ENCODE measurements at regions not wholly inside any gene's neighbourhood (a gene's known extent, or its start where the extent isn't known, plus 50 kb on each side); places are given as distances from the start of the nearest gene placed in this dataset.
A peak's percentile ranks its signal among the peaks of the same experiment; 100 is the strongest.
"Not testable (repeated sequence)": the region's sequence is repeated elsewhere in the genome, so short reads cannot be mapped to it uniquely, and the experiment has no call there.

- in situ Hi-C loops (cut with HindIII; ENCODE audit: low pct_ligation_motif_present, low pct_unique_long_range_greater_than_20kb, low sequenced_read_pairs); DNase-seq: not testable (repeated sequence)
Measured at GRCh38 chr9:104195142-104195541, 101.0 kb downstream of the SMC2 start.

- in situ Hi-C loops (cut with HindIII; ENCODE audit: low pct_ligation_motif_present, low pct_unique_long_range_greater_than_20kb, low sequenced_read_pairs): no loop called here
- DNase-seq: no peak
Measured at GRCh38 chr9:104200456-104200994, 106.4 kb downstream of the SMC2 start.

GRCh38 chr9:104206766-104207165 lies 112.7 kb downstream of the SMC2 start:
- in situ Hi-C loops (cut with HindIII; ENCODE audit: low pct_ligation_motif_present, low pct_unique_long_range_greater_than_20kb, low sequenced_read_pairs): no loop called here
- no peak for DNase-seq

GRCh38 chr9:104209387-104209786 lies 115.3 kb downstream of the SMC2 start:
- no peak for DNase-seq
- in situ Hi-C loops (cut with HindIII; ENCODE audit: low pct_ligation_motif_present, low pct_unique_long_range_greater_than_20kb, low sequenced_read_pairs): no loop called here

- DNase-seq: no peak
Measured at GRCh38 chr9:104227108-104227507, 133.0 kb downstream of the SMC2 start.

GRCh38 chr9:104232781-104233341 lies 138.8 kb downstream of the SMC2 start:
- DNase-seq: no peak
- in situ Hi-C loops (cut with HindIII; ENCODE audit: low pct_ligation_motif_present, low pct_unique_long_range_greater_than_20kb, low sequenced_read_pairs): no loop called here

More at GRCh38 chr9:104227108-104227507, 133.0 kb downstream of the SMC2 start:
- in situ Hi-C loops (cut with HindIII; ENCODE audit: low pct_ligation_motif_present, low pct_unique_long_range_greater_than_20kb, low sequenced_read_pairs): no loop called here

GRCh38 chr9:104233366-104233765 lies 139.3 kb downstream of the SMC2 start:
- DNase-seq: no peak
- in situ Hi-C loops (cut with HindIII; ENCODE audit: low pct_ligation_motif_present, low pct_unique_long_range_greater_than_20kb, low sequenced_read_pairs): no loop called here

GRCh38 chr9:104234632-104235337 lies 140.7 kb downstream of the SMC2 start:
- DNase-seq; in situ Hi-C loops (cut with HindIII; ENCODE audit: low pct_ligation_motif_present, low pct_unique_long_range_greater_than_20kb, low sequenced_read_pairs): not testable (repeated sequence)

- in situ Hi-C loops (cut with HindIII; ENCODE audit: low pct_ligation_motif_present, low pct_unique_long_range_greater_than_20kb, low sequenced_read_pairs); DNase-seq: not testable (repeated sequence)
Measured at GRCh38 chr9:104235347-104236120, 141.4 kb downstream of the SMC2 start.

GRCh38 chr9:104238668-104239067 lies 144.6 kb downstream of the SMC2 start:
- DNase-seq: no peak
- in situ Hi-C loops (cut with HindIII; ENCODE audit: low pct_ligation_motif_present, low pct_unique_long_range_greater_than_20kb, low sequenced_read_pairs): no loop called here

- DNase-seq: no peak
- in situ Hi-C loops (cut with HindIII; ENCODE audit: low pct_ligation_motif_present, low pct_unique_long_range_greater_than_20kb, low sequenced_read_pairs): no loop called here
Measured at GRCh38 chr9:104240890-104241289, 146.8 kb downstream of the SMC2 start.

GRCh38 chr9:104245925-104246324 lies 151.8 kb downstream of the SMC2 start:
- DNase-seq: no peak
- in situ Hi-C loops (cut with HindIII; ENCODE audit: low pct_ligation_motif_present, low pct_unique_long_range_greater_than_20kb, low sequenced_read_pairs): no loop called here

GRCh38 chr9:104247899-104248460 lies 153.9 kb downstream of the SMC2 start:
- in situ Hi-C loops (cut with HindIII; ENCODE audit: low pct_ligation_motif_present, low pct_unique_long_range_greater_than_20kb, low sequenced_read_pairs): no loop called here
- no peak for DNase-seq

GRCh38 chr9:104256031-104256695 lies 162.1 kb downstream of the SMC2 start:
- peak; percentile 4 for DNase-seq
- in situ Hi-C loops (cut with HindIII; ENCODE audit: low pct_ligation_motif_present, low pct_unique_long_range_greater_than_20kb, low sequenced_read_pairs): no loop called here

- DNase-seq: no peak
- in situ Hi-C loops (cut with HindIII; ENCODE audit: low pct_ligation_motif_present, low pct_unique_long_range_greater_than_20kb, low sequenced_read_pairs): no loop called here
Measured at GRCh38 chr9:104256696-104257062, 162.6 kb downstream of the SMC2 start.

- DNase-seq: no peak
- in situ Hi-C loops (cut with HindIII; ENCODE audit: low pct_ligation_motif_present, low pct_unique_long_range_greater_than_20kb, low sequenced_read_pairs): no loop called here
Measured at GRCh38 chr9:104258296-104259011, 164.3 kb downstream of the SMC2 start.

- no peak for DNase-seq
- in situ Hi-C loops (cut with HindIII; ENCODE audit: low pct_ligation_motif_present, low pct_unique_long_range_greater_than_20kb, low sequenced_read_pairs): no loop called here
Measured at GRCh38 chr9:104260004-104260403, 165.9 kb downstream of the SMC2 start.

GRCh38 chr9:104263942-104264341 lies 169.8 kb downstream of the SMC2 start:
- in situ Hi-C loops (cut with HindIII; ENCODE audit: low pct_ligation_motif_present, low pct_unique_long_range_greater_than_20kb, low sequenced_read_pairs): no loop called here

More at GRCh38 chr9:104263942-104264341, 169.8 kb downstream of the SMC2 start:
- no peak for DNase-seq
